Activated CD8-positive, alpha-beta memory T cell treated with anti-CD3 and anti-CD28 coated beads, Interleukin-2, amount 50 U/mL, for 48 hours (primary cell): ENCODE measurements at regions not wholly inside any gene's neighbourhood (a gene's known extent, or its start where the extent isn't known, plus 50 kb on each side); places are given as distances from the start of the nearest gene placed in this dataset.
"Not testable (repeated sequence)": the region's sequence is repeated elsewhere in the genome, so short reads cannot be mapped to it uniquely, and the experiment has no call there.

Experiments
- DNase-seq: peaks from one replicate; pipeline ENCODE4 v3.0.0-alpha.2; 2020

GRCh38 chr4:184907810-184908209, 82.0 kb upstream of the ACSL1 start:
- no peak for DNase-seq

- DNase-seq: no peak
Measured at GRCh38 chr4:184911310-184911709, 85.5 kb upstream of the ACSL1 start.

- DNase-seq: no peak
Measured at GRCh38 chr4:184913356-184914143, 87.8 kb upstream of the ACSL1 start.

GRCh38 chr4:184918799-184919198, 93.0 kb upstream of the ACSL1 start:
- not testable (repeated sequence) for DNase-seq

- no peak for DNase-seq
Measured at GRCh38 chr4:184921456-184921855, 95.7 kb upstream of the ACSL1 start.

GRCh38 chr4:184922301-184922700, 96.0 kb upstream of the HELT start:
- no peak for DNase-seq

- DNase-seq: no peak
Measured at GRCh38 chr4:184924516-184924915, 93.8 kb upstream of the HELT start.

- DNase-seq: no peak
Measured at GRCh38 chr4:184929476-184929875, 88.8 kb upstream of the HELT start.

- no peak for DNase-seq
Measured at GRCh38 chr4:184930026-184930425, 88.3 kb upstream of the HELT start.

- DNase-seq: no peak
Measured at GRCh38 chr4:184932343-184932742, 85.9 kb upstream of the HELT start.

GRCh38 chr4:184933311-184933710, 85.0 kb upstream of the HELT start:
- DNase-seq: no peak

- DNase-seq: no peak
Measured at GRCh38 chr4:184934184-184934583, 84.1 kb upstream of the HELT start.

GRCh38 chr4:184934961-184935360, 83.3 kb upstream of the HELT start:
- DNase-seq: no peak

- no peak for DNase-seq
Measured at GRCh38 chr4:184936071-184936470, 82.2 kb upstream of the HELT start.

- no peak for DNase-seq
Measured at GRCh38 chr4:184937030-184937710, 81.1 kb upstream of the HELT start.

- DNase-seq: no peak
Measured at GRCh38 chr4:184937745-184938144, 80.5 kb upstream of the HELT start.

- no peak for DNase-seq
Measured at GRCh38 chr4:184938871-184939270, 79.4 kb upstream of the HELT start.

- no peak for DNase-seq
Measured at GRCh38 chr4:184939978-184940377, 78.3 kb upstream of the HELT start.

- DNase-seq: no peak
Measured at GRCh38 chr4:184940500-184940899, 77.8 kb upstream of the HELT start.

- DNase-seq: no peak
Measured at GRCh38 chr4:184941671-184942418, 76.4 kb upstream of the HELT start.

- DNase-seq: no peak
Measured at GRCh38 chr4:184942444-184943425, 75.6 kb upstream of the HELT start.

GRCh38 chr4:184949020-184949419, 69.3 kb upstream of the HELT start:
- no peak for DNase-seq
